Adipocyte (in vitro differentiated cells): ENCODE measurements at regions not wholly inside any gene's neighbourhood (a gene's known extent, or its start where the extent isn't known, plus 50 kb on each side); places are given as distances from the start of the nearest gene placed in this dataset.
"Not testable (repeated sequence)": the region's sequence is repeated elsewhere in the genome, so short reads cannot be mapped to it uniquely, and the experiment has no call there.

ENCODE experiments used
- DNase-seq: peaks from one replicate; pipeline ENCODE4 v3.0.0-alpha.2; 2015; ENCODE audit warnings: low read depth
- H3K27me3 ChIP-seq: replicated peaks from 2 replicates; pipeline ENCODE4 v1.7.0; 2013; ENCODE audit warnings: mild to moderate bottlenecking, low read length, moderate library complexity; ENCODE audit not compliant: control insufficient read depth, insufficient read depth
- H3K36me3 ChIP-seq: 2 replicates; pipeline ENCODE4 v1.7.0; 2013; ENCODE audit warnings: low read length, mild to moderate bottlenecking, moderate library complexity; ENCODE audit not compliant: control insufficient read depth, insufficient read depth, severe bottlenecking
- H3K4me1 ChIP-seq: 2 replicates; pipeline ENCODE4 v1.7.0; 2013; ENCODE audit warnings: mild to moderate bottlenecking, low read length, moderate library complexity; ENCODE audit not compliant: control insufficient read depth, insufficient read depth
- H3K4me3 ChIP-seq: 2 replicates; pipeline ENCODE4 v1.7.0; 2013; ENCODE audit warnings: mild to moderate bottlenecking, low read length, moderate library complexity
- H3K9ac ChIP-seq: 2 replicates; pipeline ENCODE4 v1.7.0; 2013; ENCODE audit warnings: mild to moderate bottlenecking, low read length, moderate library complexity
- H3K9me3 ChIP-seq: 2 replicates; pipeline ENCODE4 v1.7.0; 2013; ENCODE audit warnings: mild to moderate bottlenecking, low read length, moderate library complexity; ENCODE audit not compliant: control insufficient read depth

DNA sequence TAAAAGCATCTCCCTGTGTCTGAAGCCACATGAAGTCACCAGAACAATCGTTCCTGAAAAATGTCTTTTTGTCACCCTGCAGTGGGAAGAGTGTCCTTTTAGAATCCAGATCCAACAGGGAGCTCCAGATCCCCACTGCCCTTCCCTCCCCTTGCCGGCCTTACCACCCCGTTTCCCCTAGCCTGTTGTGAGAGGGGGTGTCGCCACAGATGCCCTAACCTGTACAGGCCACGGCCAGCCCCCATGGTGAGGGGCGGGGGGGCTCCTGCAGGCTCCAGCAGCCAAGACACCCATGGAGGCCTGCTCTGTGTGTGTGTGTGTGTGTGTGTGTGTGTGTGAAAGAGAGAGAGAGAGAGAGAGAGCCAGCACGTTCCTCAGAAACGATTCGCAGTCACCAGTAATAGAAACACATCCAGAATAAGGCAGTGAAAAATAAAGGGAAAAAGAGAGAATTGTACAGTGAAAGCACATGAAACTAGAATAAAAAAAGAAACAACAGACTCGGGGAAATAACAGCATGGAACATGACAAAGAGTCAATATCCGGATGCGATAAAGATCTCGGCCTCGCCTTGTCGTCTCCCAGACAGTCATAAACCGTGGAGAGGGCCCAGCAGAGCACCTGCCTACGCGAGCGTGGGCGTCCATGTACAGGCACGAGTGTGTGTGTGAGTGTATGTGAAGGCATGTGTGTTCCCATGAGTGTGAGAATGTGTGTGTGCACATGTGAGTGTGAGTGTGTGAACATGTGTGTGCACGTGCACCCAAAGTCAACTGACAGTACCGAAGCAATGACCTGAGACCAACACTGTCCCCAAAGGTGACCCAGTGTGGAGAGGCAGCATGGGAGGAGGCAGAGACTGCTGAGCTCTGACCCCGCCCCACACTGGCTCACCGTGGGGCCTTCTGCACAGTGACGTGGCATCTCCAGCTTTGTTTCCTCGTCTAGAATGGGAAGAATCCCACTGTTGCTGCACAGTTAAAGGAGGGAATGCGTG lies 303.8 kb downstream of the NPHP4 start:
- Histone ChIP-seq H3K36me3 (no peaks in the 10 kb centered on the region), H3K9ac (no peak overlapping the region)
- DNase-seq = no peak

DNA sequence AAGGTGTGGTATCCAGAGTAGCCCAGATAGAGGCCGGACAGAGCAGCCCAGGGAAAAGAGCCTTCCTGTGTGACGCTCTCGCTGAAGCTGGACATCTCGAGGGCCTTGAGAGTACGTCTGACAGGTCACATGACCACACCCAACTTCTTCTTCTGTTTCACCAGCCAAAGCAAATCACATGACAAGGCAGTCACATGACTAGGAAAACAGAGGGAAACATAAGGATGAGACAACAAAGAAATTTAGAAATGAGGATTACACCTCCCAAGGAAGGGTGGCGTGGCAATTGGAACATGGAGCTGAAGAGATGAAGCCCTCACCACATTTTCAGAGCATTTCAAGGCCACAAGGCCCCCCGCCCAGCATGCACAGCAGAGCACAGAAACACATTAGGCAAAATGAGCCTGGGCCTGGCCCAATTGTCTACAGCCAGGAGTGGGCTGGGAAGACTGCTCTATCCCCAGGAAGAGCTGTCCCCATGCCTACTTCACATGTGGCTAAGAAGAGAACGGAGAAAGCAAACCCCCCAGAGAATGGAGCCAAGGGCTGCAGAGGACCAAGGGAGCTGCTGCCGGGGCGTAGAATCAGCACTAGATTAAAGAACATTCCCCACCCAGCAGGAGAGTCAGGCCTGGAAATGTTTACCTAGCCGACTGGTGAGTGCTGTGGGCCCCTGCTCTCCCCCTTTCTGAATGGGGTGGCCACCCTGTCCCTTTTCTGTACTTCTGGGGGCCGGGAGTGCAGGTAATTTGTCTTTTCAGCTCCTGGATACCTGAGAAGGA lies 305.1 kb downstream of the NPHP4 start:
- Histone ChIP-seq H3K9ac (no peak overlapping the region), H3K9me3 (no peaks in the 10 kb centered on the region), H3K36me3 (no peaks in the 10 kb centered on the region), H3K4me3 (no peak overlapping the region), H3K4me1 (no peaks in the 10 kb centered on the region), H3K27me3 (no peaks in the 10 kb centered on the region)
- no peak for DNase-seq

More for the DNA sequence above, 303.8 kb downstream of the NPHP4 start:
- Histone ChIP-seq H3K27me3 (no peaks in the 10 kb centered on the region), H3K4me3 (no peak overlapping the region), H3K9me3 (no peaks in the 10 kb centered on the region), H3K4me1 (no peaks in the 10 kb centered on the region)

DNA sequence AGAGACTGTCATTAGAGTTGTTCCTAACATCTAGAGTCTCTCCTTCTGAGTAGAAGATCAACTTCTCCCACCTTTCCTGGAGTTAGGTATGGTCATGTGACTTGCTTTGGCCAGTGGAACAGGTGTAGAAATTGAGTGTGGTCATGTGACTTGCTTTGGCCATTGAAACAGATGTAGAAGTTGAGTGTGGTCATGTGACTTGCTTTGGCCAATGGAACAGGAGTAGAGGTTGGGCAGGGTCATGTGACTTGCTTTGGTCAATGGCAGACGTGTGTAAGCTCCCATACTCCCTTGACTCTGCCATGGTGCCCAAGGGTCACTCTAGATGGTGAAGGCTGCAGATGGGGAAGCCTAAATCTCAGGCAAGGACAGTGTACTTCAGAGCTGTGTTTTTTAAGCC lies 306.0 kb downstream of the NPHP4 start:
- no peak overlapping the region for H3K9ac ChIP-seq
- no peaks in the 10 kb centered on the region for H3K9me3 ChIP-seq
- no peaks in the 10 kb centered on the region for H3K4me1 ChIP-seq
- H3K27me3 ChIP-seq = no peaks in the 10 kb centered on the region
- no peak overlapping the region for H3K4me3 ChIP-seq
- no peak for DNase-seq
- no peaks in the 10 kb centered on the region for H3K36me3 ChIP-seq

DNA sequence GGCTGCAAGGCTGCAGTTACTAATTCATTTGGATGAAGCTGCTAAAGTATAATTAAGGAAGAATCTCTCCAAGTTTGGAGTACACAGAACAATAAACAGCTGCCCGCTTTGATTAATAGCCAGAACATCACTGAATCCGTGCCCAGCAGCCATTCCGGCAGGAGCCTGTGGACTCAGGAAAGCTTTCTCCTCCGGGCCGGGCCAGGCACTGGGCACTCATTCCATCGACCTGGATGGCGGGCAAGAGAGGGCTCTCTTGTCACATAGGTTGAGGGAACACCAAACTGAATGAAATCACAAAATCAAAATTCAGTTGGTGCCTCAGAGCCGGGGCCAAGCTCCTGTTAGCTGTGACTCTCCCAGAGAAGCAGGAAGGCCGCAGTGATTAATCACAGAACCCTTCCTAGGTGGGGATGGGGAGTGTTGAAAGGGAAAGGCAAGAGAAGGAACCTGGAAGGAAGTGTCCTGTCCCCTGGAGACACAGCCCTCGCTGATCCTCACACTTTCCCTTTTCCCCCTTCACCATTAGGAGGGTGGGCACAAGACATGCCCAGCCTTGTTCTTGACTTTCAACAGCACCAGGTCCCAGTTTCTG lies 306.7 kb downstream of the NPHP4 start:
- Histone ChIP-seq H3K4me3 (no peak overlapping the region), H3K9me3 (no peaks in the 10 kb centered on the region), H3K36me3 (no peaks in the 10 kb centered on the region), H3K9ac (no peak overlapping the region), H3K4me1 (no peaks in the 10 kb centered on the region), H3K27me3 (no peaks in the 10 kb centered on the region)
- no peak for DNase-seq

DNA sequence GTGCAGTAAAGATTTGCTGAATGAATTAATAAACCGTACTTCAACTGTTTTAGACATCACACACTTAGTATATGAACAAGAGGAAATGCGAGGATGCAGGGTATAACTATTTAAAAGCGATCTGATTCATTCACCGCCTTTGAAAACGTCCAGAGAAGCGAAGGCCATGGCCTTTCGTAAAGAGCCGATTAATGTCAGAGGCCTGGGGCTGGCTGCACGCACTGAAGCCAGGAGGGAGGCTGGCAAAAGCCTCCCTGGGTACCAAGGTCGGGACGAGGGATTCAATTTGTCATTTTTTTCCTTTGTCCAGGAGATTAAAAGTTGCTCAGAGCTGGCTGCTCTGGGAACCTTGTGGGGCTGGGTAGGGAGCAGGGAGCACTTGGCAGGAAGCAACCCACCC lies 307.4 kb downstream of the NPHP4 start:
- Histone ChIP-seq H3K36me3 (no peaks in the 10 kb centered on the region), H3K4me1 (no peaks in the 10 kb centered on the region), H3K9ac (no peak overlapping the region), H3K4me3 (no peak overlapping the region), H3K9me3 (no peaks in the 10 kb centered on the region), H3K27me3 (no peaks in the 10 kb centered on the region)
- no peak for DNase-seq

DNA sequence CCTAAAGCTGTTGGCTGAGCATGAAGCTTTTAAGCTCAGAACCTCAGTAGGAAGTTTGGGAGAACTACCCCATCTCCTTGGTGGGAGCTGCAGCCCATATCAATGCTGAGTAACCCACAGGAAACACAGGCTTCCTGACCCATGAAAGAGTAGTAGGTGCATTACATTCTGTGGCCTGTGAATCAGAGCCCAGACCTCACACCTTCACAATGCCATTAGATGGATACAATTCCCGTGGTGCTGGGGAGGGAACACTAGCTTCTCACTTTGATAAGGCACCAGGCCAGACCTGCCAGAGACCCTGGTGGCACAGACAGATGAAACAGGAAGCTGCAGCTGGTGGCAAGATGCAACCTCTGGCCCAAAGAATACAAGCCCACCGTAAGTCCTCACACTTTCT lies 308.8 kb downstream of the NPHP4 start:
- no peak for DNase-seq
- Histone ChIP-seq H3K4me3 (no peak overlapping the region), H3K36me3 (no peaks in the 10 kb centered on the region), H3K27me3 (no peaks in the 10 kb centered on the region), H3K4me1 (no peaks in the 10 kb centered on the region), H3K9me3 (no peaks in the 10 kb centered on the region), H3K9ac (no peak overlapping the region)

DNA sequence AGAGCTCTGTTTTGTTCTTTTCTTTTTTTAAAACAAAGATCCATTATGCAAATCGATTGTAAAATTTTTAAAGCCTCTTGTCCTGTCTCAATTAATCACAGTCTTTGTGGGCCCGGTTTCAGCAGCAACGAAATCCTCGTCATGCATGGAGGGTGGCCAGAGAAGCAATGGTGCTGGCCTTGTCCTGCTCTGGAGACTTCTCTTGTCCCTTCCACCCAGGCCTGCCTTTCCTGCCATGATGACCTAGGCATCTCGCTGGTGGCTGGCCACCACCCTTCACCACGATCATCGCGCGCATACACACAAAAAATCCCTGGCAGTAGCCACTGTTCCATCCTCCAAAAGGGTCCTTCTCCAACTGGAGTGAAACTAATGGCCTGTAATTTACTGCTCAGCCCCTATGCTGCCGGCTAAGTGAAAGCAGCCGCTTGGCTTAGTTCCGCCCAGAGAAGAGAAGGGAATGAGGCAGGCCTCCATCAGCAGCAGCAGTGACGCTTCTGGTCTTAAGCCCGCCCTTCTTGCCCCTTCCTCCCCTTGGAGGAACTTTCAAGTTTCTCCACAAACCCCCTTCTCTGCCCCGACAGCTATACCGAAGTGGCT lies 309.5 kb downstream of the NPHP4 start:
- Histone ChIP-seq H3K27me3 (no peaks in the 10 kb centered on the region), H3K9ac (no peak overlapping the region), H3K4me1 (no peaks in the 10 kb centered on the region), H3K4me3 (no peak overlapping the region), H3K9me3 (no peaks in the 10 kb centered on the region), H3K36me3 (no peaks in the 10 kb centered on the region)
- no peak for DNase-seq

DNA sequence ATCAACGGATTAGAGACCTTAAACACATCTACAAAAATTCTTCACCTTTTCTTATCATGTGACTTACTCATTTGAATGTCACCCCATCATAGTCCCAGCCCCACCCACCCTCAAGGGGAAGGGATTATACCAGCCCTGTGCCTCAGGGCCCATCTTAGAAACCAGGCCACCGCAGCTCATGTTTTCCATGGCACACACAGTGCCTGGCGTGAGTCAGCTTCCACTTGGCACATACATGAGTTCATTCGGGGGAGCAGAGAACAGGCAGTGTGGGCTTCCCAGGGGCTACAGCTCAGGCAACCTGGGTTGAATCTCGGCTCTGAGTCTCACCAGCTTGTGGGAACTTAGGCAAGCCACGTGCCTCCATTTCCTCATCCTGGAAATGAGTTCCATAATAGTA lies 310.6 kb downstream of the NPHP4 start:
- no peaks in the 10 kb centered on the region for H3K9me3 ChIP-seq

DNA sequence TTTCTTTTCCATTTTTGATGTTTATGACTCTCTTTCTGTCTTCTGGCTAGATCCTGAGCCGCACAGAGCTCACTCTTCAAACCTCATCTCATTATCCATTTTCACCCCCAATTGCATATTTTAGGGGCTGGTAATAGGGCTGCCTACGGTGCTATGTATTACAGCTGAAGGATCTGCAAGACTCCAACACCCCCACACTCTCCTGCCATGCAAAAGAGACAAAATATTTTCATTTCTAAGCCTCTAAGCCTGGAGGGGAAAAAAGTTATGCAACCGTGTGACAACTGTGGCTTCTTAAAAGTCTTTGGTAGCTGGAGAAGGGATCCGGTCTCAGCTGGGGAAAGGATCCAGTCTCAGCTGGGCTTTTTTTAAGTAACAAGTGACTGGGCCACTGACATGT lies 311.6 kb downstream of the NPHP4 start:
- no peak for DNase-seq
- no peaks in the 10 kb centered on the region for H3K36me3 ChIP-seq
- peaks cover 5% of the 10 kb centered on the region for H3K9me3 ChIP-seq
- no peak overlapping the region for H3K9ac ChIP-seq
- H3K27me3 ChIP-seq = no peaks in the 10 kb centered on the region
- H3K4me3 ChIP-seq = no peak overlapping the region
- no peaks in the 10 kb centered on the region for H3K4me1 ChIP-seq

More for the DNA sequence above, 310.6 kb downstream of the NPHP4 start:
- Histone ChIP-seq H3K4me1 (no peaks in the 10 kb centered on the region), H3K4me3 (no peak overlapping the region), H3K36me3 (no peaks in the 10 kb centered on the region), H3K9ac (no peak overlapping the region), H3K27me3 (no peaks in the 10 kb centered on the region)
- no peak for DNase-seq

DNA sequence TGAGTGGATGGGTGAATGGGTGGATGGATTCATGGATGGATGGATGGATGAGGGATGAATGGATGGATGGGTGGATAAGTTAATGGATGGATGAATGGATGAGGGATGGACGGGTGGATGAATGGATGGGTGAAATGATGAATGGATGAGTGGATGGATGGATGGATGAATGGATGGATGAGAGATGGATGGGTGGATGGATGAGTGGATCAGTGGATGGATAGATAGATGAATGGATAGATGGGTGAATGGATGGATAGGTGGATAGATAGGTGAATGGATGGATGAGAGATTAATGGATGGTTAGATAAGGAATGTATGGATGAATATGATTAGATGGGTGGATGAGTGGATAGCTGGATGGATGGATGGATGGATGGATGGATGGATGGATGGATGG lies 313.5 kb downstream of the NPHP4 start:
- H3K27me3 ChIP-seq = no peaks in the 10 kb centered on the region
- no peak overlapping the region for H3K9ac ChIP-seq
- H3K36me3 ChIP-seq = no peaks in the 10 kb centered on the region
- no peak overlapping the region for H3K4me3 ChIP-seq
- no peak for DNase-seq
- H3K4me1 ChIP-seq = no peaks in the 10 kb centered on the region
- peaks cover 10% of the 10 kb centered on the region for H3K9me3 ChIP-seq

DNA sequence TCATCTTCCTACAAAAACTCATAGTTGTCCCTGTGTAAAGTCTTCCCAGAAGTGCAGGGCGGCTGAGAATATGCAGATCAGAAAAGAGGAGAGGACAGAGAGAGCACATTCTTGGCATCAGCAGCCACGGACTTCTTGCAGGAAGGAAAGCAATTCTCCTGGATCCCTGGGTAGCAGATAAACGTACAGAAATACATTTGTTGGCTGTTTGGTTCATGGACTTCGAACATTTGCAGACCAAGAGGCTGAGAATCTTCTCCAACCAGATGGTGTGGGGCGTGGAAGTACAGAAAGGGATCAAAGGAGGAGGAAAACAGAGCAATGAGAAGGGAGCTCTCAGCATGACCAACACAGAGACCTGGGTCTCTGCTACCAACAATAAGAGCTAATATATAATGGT lies 319.9 kb downstream of the NPHP4 start:
- not testable (repeated sequence) for H3K27me3 ChIP-seq, DNase-seq, H3K4me3 ChIP-seq, H3K9me3 ChIP-seq, H3K36me3 ChIP-seq, H3K9ac ChIP-seq, H3K4me1 ChIP-seq
